Mucosa of rectum (tissue), 2 donors: ENCODE measurements at regions not wholly inside any gene's neighbourhood (a gene's known extent, or its start where the extent isn't known, plus 50 kb on each side); places are given as distances from the start of the nearest gene placed in this dataset.
"Not testable (repeated sequence)": the region's sequence is repeated elsewhere in the genome, so short reads cannot be mapped to it uniquely, and the experiment has no call there.

Experiments used
- H3K27ac ChIP-seq, 2 donors: one replicate each; pipeline ENCODE4 v1.7.0; 2013; ENCODE audit warnings: inconsistent platforms in 2 of 2, low read depth in 2 of 2, low read length in 2 of 2
- H3K27me3 ChIP-seq, 2 donors: one replicate each; pipeline ENCODE4 v1.7.0; 2013; ENCODE audit warnings: low read length in 2 of 2; ENCODE audit not compliant: control insufficient read depth in 2 of 2, insufficient read depth in 2 of 2
- H3K36me3 ChIP-seq, 2 donors: one replicate each; pipeline ENCODE4 v1.7.0; 2013; ENCODE audit warnings: low read length in 2 of 2; ENCODE audit not compliant: control insufficient read depth in 2 of 2, insufficient read depth in 2 of 2
- H3K4me1 ChIP-seq, 2 donors: one replicate each; pipeline ENCODE4 v1.7.0; 2013; ENCODE audit warnings: low read length in 2 of 2, mild to moderate bottlenecking in 1 of 2; ENCODE audit not compliant: control insufficient read depth in 2 of 2, insufficient read depth in 2 of 2
- H3K4me3 ChIP-seq, 2 donors: one replicate each; pipeline ENCODE4 v1.7.0; 2013; ENCODE audit warnings: low read length in 2 of 2
- H3K9ac ChIP-seq, 2 donors: one replicate each; pipeline ENCODE4 v1.7.0; 2013; ENCODE audit warnings: low read length in 2 of 2, low read depth in 1 of 2, mild to moderate bottlenecking in 1 of 2
- H3K9me3 ChIP-seq, 2 donors: one replicate each; pipeline ENCODE4 v1.7.0; 2013; ENCODE audit warnings: low read length in 2 of 2; ENCODE audit not compliant: control insufficient read depth in 2 of 2
- donor health status: healthy.
- donor health status: Normal muscosa, but diverticular disease.

GRCh38 chr6:44042989-44043478 is 84.2 kb downstream of the MRPL14 start:
- Histone ChIP-seq H3K36me3 (no peaks in the 10 kb centered on the region), H3K9ac (no peak overlapping the region), H3K27me3 (no peaks in the 10 kb centered on the region), H3K27ac (no peak overlapping the region), H3K4me3 (no peak overlapping the region), H3K4me1 (peaks cover 0 to 4% of the 10 kb centered on the region in 2 donors), H3K9me3 (no peaks in the 10 kb centered on the region)

DNA sequence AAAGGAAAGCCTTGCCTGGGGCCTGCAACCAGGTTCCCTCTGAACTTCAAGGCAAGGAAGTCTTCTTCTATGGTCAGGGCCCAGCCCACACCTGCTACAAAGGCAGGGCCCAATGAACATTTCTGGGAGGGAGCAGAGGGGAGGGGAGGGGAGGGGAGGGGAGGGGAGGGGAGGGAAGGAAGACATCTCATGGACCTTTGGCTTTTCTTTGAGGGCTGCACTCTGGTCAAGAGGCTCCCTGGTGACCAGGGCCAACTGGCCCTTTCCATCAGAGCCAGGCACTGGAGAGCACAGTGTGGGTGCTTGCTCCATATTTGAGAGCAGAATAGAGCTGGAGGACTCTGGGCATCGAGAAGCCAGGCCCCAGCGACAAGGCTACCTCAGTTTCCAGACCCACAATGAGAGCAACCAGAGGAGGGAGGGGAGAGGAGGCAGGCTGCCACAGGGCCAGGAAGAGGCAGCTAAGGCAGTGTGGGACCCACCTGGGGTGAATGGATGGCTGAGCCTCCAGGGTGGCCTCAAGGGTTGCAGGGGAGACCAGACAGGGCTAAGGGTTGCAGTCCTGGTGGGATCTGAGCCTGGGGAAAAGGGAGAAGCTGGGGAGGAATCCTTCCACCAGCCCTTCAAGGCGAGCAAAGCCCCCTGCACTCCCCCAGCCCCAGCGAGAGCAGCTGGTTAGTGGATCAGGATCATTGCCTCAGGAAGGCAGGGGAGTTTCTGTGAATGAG is 84.8 kb downstream of the MRPL14 start:
- H3K9me3 ChIP-seq: no peaks in the 10 kb centered on the region
- H3K27ac ChIP-seq: no peak overlapping the region
- no peaks in the 10 kb centered on the region for H3K27me3 ChIP-seq
- peaks cover 0 to 4% of the 10 kb centered on the region in 2 donors for H3K4me1 ChIP-seq
- H3K36me3 ChIP-seq: no peaks in the 10 kb centered on the region
- H3K9ac ChIP-seq: no peak overlapping the region
- no peak overlapping the region for H3K4me3 ChIP-seq

- no peak overlapping the region for H3K9ac ChIP-seq
- no peak overlapping the region for H3K4me3 ChIP-seq
- H3K27me3 ChIP-seq: no peaks in the 10 kb centered on the region
- peaks cover 0 to 4% of the 10 kb centered on the region in 2 donors for H3K4me1 ChIP-seq
- H3K36me3 ChIP-seq: no peaks in the 10 kb centered on the region
- no peaks in the 10 kb centered on the region for H3K9me3 ChIP-seq
- H3K27ac ChIP-seq: no peak overlapping the region
Observed at GRCh38 chr6:44041461-44042260, 85.6 kb downstream of the MRPL14 start.

DNA sequence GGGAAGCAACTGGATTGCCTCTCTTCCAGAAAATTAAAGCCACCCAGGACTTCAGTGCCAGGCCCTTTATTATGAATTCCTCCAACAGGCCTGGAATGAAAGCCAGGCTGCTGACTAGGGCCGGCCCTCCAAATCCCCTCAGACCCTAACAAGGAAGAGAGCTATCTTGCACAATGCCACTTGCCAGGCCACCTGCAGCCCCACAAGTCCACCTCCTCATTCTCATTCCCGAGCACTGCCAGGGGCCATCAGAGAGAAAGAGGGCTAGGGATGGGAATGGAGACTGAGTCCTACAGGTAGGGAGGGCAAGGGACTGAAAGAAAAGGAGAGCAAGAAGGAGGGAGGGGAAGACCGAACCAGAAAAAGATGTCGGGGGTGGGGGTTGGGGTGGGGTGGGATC is 86.5 kb downstream of the MRPL14 start:
- no peaks in the 10 kb centered on the region for H3K27me3 ChIP-seq
- no peaks in the 10 kb centered on the region for H3K9me3 ChIP-seq
- no peak overlapping the region for H3K27ac ChIP-seq
- no peak overlapping the region for H3K9ac ChIP-seq
- no peaks in the 10 kb centered on the region for H3K36me3 ChIP-seq
- H3K4me3 ChIP-seq: no peak overlapping the region
- peaks cover 0 to 4% of the 10 kb centered on the region in 2 donors for H3K4me1 ChIP-seq

- H3K27ac ChIP-seq: no peak overlapping the region
- no peaks in the 10 kb centered on the region for H3K9me3 ChIP-seq
- H3K4me3 ChIP-seq: no peak overlapping the region
- H3K9ac ChIP-seq: no peak overlapping the region
- no peaks in the 10 kb centered on the region for H3K36me3 ChIP-seq
- no peaks in the 10 kb centered on the region for H3K27me3 ChIP-seq
- peaks cover 0 to 4% of the 10 kb centered on the region in 2 donors for H3K4me1 ChIP-seq
Observed at GRCh38 chr6:44039839-44040350, 87.4 kb downstream of the MRPL14 start.

DNA sequence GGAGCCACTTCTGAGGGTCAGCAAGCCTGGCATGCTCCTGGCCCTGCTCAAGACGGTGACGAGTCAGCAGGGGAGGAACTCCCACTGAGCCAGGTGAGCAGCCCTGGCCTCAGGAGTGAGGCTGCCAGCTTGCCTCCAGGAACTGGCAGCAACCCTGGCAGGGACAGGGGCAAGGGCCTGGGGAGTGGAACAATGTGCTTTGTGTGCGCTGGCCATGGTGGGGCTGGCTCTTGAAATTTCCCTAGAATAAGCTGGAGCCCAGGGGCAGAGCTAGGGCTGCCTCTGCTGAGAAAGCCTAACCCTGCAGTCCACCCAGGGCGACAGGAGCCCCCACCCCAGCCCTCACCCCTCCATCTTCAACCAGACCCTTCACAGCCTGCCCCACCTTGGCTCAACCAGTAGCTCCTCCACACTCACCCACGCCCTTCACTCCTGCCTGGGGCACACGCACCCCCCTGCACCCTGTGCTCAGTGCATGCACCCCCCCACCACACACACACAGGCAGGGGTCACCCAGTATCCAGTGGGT is 88.0 kb downstream of the MRPL14 start:
- no peaks in the 10 kb centered on the region for H3K9me3 ChIP-seq
- H3K27me3 ChIP-seq: no peaks in the 10 kb centered on the region
- H3K4me3 ChIP-seq: no peak overlapping the region
- H3K36me3 ChIP-seq: no peaks in the 10 kb centered on the region
- H3K4me1 ChIP-seq: peaks cover 0 to 4% of the 10 kb centered on the region in 2 donors
- no peak overlapping the region for H3K27ac ChIP-seq
- H3K9ac ChIP-seq: no peak overlapping the region

- H3K4me3 ChIP-seq: no peak overlapping the region
- H3K4me1 ChIP-seq: peaks cover 0 to 4% of the 10 kb centered on the region in 2 donors
- H3K9me3 ChIP-seq: no peaks in the 10 kb centered on the region
- no peaks in the 10 kb centered on the region for H3K27me3 ChIP-seq
- H3K36me3 ChIP-seq: no peaks in the 10 kb centered on the region
- no peak overlapping the region for H3K27ac ChIP-seq
- H3K9ac ChIP-seq: no peak overlapping the region
Observed at GRCh38 chr6:44038543-44039065, 88.6 kb downstream of the MRPL14 start.

DNA sequence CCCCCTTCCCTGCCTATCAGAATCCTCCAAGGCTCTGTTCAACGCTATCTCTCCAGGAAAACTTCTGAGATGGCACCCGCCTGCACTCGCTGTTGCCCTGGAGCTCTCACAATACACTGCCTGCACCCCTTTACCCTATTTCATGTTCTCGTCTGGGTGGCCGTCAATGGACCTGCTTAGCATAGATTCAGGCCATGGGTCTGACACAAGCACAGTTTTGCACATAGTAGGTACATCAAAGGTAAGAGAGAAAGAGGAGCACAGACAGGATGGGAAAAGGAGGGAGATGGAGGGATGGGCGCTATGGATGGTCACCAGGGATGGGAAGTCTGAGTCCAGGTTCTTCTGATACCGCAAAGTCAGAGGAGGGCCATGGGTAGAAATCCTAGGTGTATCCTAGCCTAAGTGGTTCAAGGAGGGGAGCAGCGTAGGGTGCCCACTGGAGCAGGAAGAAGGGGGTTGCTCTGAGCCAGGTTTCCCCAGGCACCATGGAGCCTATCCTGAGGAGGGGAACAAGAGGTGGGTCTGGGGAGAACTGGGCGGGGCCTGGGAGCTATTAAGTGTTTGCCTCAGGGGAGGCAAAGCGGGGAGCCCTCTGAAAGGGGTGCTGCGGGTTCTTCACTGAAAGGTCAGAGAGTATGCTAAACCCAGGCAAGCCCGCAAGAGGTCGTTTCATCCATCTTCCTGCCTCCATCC is 89.3 kb downstream of the MRPL14 start:
- H3K27me3 ChIP-seq: no peaks in the 10 kb centered on the region
- no peaks in the 10 kb centered on the region for H3K9me3 ChIP-seq
- peaks cover 0 to 4% of the 10 kb centered on the region in 2 donors for H3K4me1 ChIP-seq
- H3K36me3 ChIP-seq: no peaks in the 10 kb centered on the region
- no peak overlapping the region for H3K9ac ChIP-seq
- H3K27ac ChIP-seq: no peak overlapping the region
- H3K4me3 ChIP-seq: no peak overlapping the region

GRCh38 chr6:44037276-44037675 is 90.0 kb downstream of the MRPL14 start:
- H3K27ac ChIP-seq, H3K9me3 ChIP-seq, H3K27me3 ChIP-seq, H3K9ac ChIP-seq, H3K4me1 ChIP-seq, H3K36me3 ChIP-seq, H3K4me3 ChIP-seq: not testable (repeated sequence)
